ENCODE measurements at regions not wholly inside any gene's neighbourhood (a gene's known extent, or its start where the extent isn't known, plus 50 kb on each side); places are given as distances from the start of the nearest gene placed in this dataset.

DNA sequence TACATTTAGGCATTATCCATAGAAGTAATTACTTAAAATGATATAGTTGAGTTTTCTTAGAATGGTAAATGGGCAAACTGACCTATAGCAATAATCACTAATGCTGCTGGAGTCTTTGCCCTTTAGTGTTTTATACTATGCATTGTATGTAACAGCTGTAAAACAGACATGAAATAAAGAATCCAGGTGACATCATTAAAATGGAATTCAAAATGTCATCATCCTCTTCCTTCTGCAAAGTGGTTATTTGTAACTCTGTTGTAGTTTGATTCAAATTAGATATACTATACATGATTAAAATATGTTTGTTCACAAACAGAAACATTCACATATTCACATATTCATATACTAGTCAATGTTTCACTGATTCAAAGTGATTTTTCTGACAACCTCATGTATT lies 598.8 kb downstream of the SLC16A7 start:
- no peak overlapping the region for H3K4me2 ChIP-seq
- no peak overlapping the region for H3K9ac ChIP-seq
- no peaks in the 10 kb centered on the region for H3F3A ChIP-seq (ENCODE audit: low read depth)
- no peaks in the 10 kb centered on the region for H3K4me1 Mint-ChIP-seq
- H3K79me2 ChIP-seq (ENCODE audit: low read depth): no peaks in the 10 kb centered on the region
- no peak overlapping the region for H3K27ac ChIP-seq
- H3K9me3 Mint-ChIP-seq: no peaks in the 10 kb centered on the region
- TF ChIP-seq CTCF (IDR thresholded peaks at IDR 0.05) (no peak), EZH2 (IDR thresholded peaks at IDR 0.05) (no peak), EZH2phosphoT487 (IDR thresholded peaks at IDR 0.05) (no peak)
- no peaks in the 10 kb centered on the region for H3K4me1 ChIP-seq
- H3K27me3 ChIP-seq: no peaks in the 10 kb centered on the region
- H3K4me3 Mint-ChIP-seq: no peak overlapping the region
- H3K27me3 Mint-ChIP-seq (ENCODE audit: insufficient read depth, low read depth): no peaks in the 10 kb centered on the region
- H2AFZ ChIP-seq (replicated peaks): no peak overlapping the region
- no peaks in the 10 kb centered on the region for H4K20me1 ChIP-seq (ENCODE audit: low read depth)
- DNase-seq (ENCODE audit: low spot score): no peak
- no peaks in the 10 kb centered on the region for H3K9me3 ChIP-seq (ENCODE audit: low read depth)
- no peak overlapping the region for H3K4me3 ChIP-seq
- no peak overlapping the region for H3K27ac Mint-ChIP-seq
- H3K36me3 Mint-ChIP-seq: no peaks in the 10 kb centered on the region
- H3K36me3 ChIP-seq: no peaks in the 10 kb centered on the region

GRCh38 chr12:60195483-60195882 lies 599.7 kb downstream of the SLC16A7 start:
- no peaks in the 10 kb centered on the region for H3K4me1 Mint-ChIP-seq
- H3K36me3 Mint-ChIP-seq: no peaks in the 10 kb centered on the region
- no peaks in the 10 kb centered on the region for H3K79me2 ChIP-seq (ENCODE audit: low read depth)
- no peak overlapping the region for H3K4me3 ChIP-seq
- DNase-seq (ENCODE audit: low spot score): no peak
- no peak for TF ChIP-seq EZH2 (IDR thresholded peaks at IDR 0.05)
- no peak for TF ChIP-seq CTCF (IDR thresholded peaks at IDR 0.05)
- TF ChIP-seq EZH2phosphoT487 (IDR thresholded peaks at IDR 0.05): no peak
- no peaks in the 10 kb centered on the region for H3K9me3 ChIP-seq (ENCODE audit: low read depth)
- H3K4me1 ChIP-seq: no peaks in the 10 kb centered on the region
- H3K27me3 Mint-ChIP-seq (ENCODE audit: insufficient read depth, low read depth): no peaks in the 10 kb centered on the region
- no peaks in the 10 kb centered on the region for H3K36me3 ChIP-seq
- no peak overlapping the region for H3K4me3 Mint-ChIP-seq
- H3K27me3 ChIP-seq: no peaks in the 10 kb centered on the region
- no peak overlapping the region for H3K27ac ChIP-seq
- H3K27ac Mint-ChIP-seq: no peak overlapping the region
- no peaks in the 10 kb centered on the region for H3K9me3 Mint-ChIP-seq
- no peaks in the 10 kb centered on the region for H4K20me1 ChIP-seq (ENCODE audit: low read depth)
- no peak overlapping the region for H3K9ac ChIP-seq
- no peaks in the 10 kb centered on the region for H3F3A ChIP-seq (ENCODE audit: low read depth)
- no peak overlapping the region for H3K4me2 ChIP-seq
- H2AFZ ChIP-seq (replicated peaks): no peak overlapping the region

- no peak for TF ChIP-seq CTCF (IDR thresholded peaks at IDR 0.05)
- no peak for TF ChIP-seq EZH2 (IDR thresholded peaks at IDR 0.05)
- TF ChIP-seq EZH2phosphoT487 (IDR thresholded peaks at IDR 0.05): no peak
- no peaks in the 10 kb centered on the region for H3K36me3 Mint-ChIP-seq
- H3K9ac ChIP-seq: no peak overlapping the region
- no peaks in the 10 kb centered on the region for H3K4me1 ChIP-seq
- H4K20me1 ChIP-seq (ENCODE audit: low read depth): no peaks in the 10 kb centered on the region
- H3K4me3 ChIP-seq: no peak overlapping the region
- no peaks in the 10 kb centered on the region for H3K27me3 ChIP-seq
- H3F3A ChIP-seq (ENCODE audit: low read depth): no peaks in the 10 kb centered on the region
- H3K27ac Mint-ChIP-seq: no peak overlapping the region
- no peak for DNase-seq (ENCODE audit: low spot score)
- H3K79me2 ChIP-seq (ENCODE audit: low read depth): no peaks in the 10 kb centered on the region
- H2AFZ ChIP-seq (replicated peaks): no peak overlapping the region
- no peak overlapping the region for H3K27ac ChIP-seq
- no peaks in the 10 kb centered on the region for H3K36me3 ChIP-seq
- no peak overlapping the region for H3K4me2 ChIP-seq
- H3K4me3 Mint-ChIP-seq: no peak overlapping the region
- no peaks in the 10 kb centered on the region for H3K27me3 Mint-ChIP-seq (ENCODE audit: insufficient read depth, low read depth)
- H3K9me3 ChIP-seq (ENCODE audit: low read depth): no peaks in the 10 kb centered on the region
- H3K9me3 Mint-ChIP-seq: no peaks in the 10 kb centered on the region
- H3K4me1 Mint-ChIP-seq: no peaks in the 10 kb centered on the region
Measured at GRCh38 chr12:60196366-60196765, 600.5 kb downstream of the SLC16A7 start.

GRCh38 chr12:60197589-60197988 lies 601.8 kb downstream of the SLC16A7 start:
- no peak for TF ChIP-seq CTCF (IDR thresholded peaks at IDR 0.05)
- no peak for TF ChIP-seq EZH2phosphoT487 (IDR thresholded peaks at IDR 0.05)
- no peak for TF ChIP-seq EZH2 (IDR thresholded peaks at IDR 0.05)
- H3K4me3 Mint-ChIP-seq: no peak overlapping the region
- H3K4me2 ChIP-seq: no peak overlapping the region

More at GRCh38 chr12:60197589-60197988, 601.8 kb downstream of the SLC16A7 start:
- no peaks in the 10 kb centered on the region for H3K9me3 Mint-ChIP-seq
- Histone ChIP-seq H3K9ac (no peak overlapping the region), H3K4me3 (no peak overlapping the region), H3K27me3 (no peaks in the 10 kb centered on the region), H3K4me1 (no peaks in the 10 kb centered on the region), H3K79me2 (ENCODE audit: low read depth) (no peaks in the 10 kb centered on the region), H4K20me1 (ENCODE audit: low read depth) (no peaks in the 10 kb centered on the region), H3K36me3 (no peaks in the 10 kb centered on the region), H3F3A (ENCODE audit: low read depth) (no peaks in the 10 kb centered on the region), H2AFZ (replicated peaks) (no peak overlapping the region), H3K27ac (no peak overlapping the region), H3K9me3 (ENCODE audit: low read depth) (no peaks in the 10 kb centered on the region)
- H3K36me3 Mint-ChIP-seq: no peaks in the 10 kb centered on the region
- H3K4me1 Mint-ChIP-seq: no peaks in the 10 kb centered on the region
- no peaks in the 10 kb centered on the region for H3K27me3 Mint-ChIP-seq (ENCODE audit: insufficient read depth, low read depth)
- DNase-seq (ENCODE audit: low spot score): no peak
- no peak overlapping the region for H3K27ac Mint-ChIP-seq
